ENCODE measurements at regions not wholly inside any gene's neighbourhood (a gene's known extent, or its start where the extent isn't known, plus 50 kb on each side); places are given as distances from the start of the nearest gene placed in this dataset.

DNA sequence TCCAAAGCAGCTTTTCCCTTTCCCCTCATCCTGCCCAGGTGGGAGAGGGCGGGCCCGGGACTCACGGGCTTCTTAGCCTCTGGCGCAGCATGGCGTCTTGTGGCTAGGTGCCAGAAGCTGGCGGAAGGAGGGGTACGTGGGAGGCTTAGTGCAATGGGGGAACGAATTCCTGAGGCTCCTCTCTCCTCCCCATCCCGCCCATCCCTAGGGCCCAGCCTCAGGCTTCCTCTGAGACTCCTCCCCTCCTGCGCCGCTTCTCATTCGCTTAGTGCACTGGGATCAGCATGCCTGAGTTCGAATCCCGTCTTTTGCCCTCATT, 297.8 kb downstream of the ZNF536 start:
- TF ChIP-seq, protein P1, sequence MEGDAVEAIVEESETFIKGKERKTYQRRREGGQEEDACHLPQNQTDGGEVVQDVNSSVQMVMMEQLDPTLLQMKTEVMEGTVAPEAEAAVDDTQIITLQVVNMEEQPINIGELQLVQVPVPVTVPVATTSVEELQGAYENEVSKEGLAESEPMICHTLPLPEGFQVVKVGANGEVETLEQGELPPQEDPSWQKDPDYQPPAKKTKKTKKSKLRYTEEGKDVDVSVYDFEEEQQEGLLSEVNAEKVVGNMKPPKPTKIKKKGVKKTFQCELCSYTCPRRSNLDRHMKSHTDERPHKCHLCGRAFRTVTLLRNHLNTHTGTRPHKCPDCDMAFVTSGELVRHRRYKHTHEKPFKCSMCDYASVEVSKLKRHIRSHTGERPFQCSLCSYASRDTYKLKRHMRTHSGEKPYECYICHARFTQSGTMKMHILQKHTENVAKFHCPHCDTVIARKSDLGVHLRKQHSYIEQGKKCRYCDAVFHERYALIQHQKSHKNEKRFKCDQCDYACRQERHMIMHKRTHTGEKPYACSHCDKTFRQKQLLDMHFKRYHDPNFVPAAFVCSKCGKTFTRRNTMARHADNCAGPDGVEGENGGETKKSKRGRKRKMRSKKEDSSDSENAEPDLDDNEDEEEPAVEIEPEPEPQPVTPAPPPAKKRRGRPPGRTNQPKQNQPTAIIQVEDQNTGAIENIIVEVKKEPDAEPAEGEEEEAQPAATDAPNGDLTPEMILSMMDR (conservative IDR thresholded peaks at IDR 0.05; ENCODE audit: low read length): no peak
- TF ChIP-seq EZH2phosphoT487 (IDR thresholded peaks at IDR 0.05; ENCODE audit: borderline replicate concordance, low read depth, low read length): no peak
